ENCODE measurements at regions not wholly inside any gene's neighbourhood (a gene's known extent, or its start where the extent isn't known, plus 50 kb on each side); places are given as distances from the start of the nearest gene placed in this dataset.

GRCh38 chr5:175131432-175131831 lies 312.6 kb downstream of the DRD1 start:
- DNase-seq (ENCODE audit: low spot score), result no peak
- in situ Hi-C loops (cut with HindIII; ENCODE audit: low sequenced_read_pairs), result no loop called here

GRCh38 chr5:175129619-175130018 lies 314.4 kb downstream of the DRD1 start:
- DNase-seq (ENCODE audit: low spot score), result no peak
- in situ Hi-C loops (cut with HindIII; ENCODE audit: low sequenced_read_pairs), result no loop called here

GRCh38 chr5:175129121-175129520 lies 314.9 kb downstream of the DRD1 start:
- DNase-seq (ENCODE audit: low spot score), result no peak
- in situ Hi-C loops (cut with HindIII; ENCODE audit: low sequenced_read_pairs), result no loop called here

GRCh38 chr5:175124821-175125220 lies 319.2 kb downstream of the DRD1 start:
- no peak for DNase-seq (ENCODE audit: low spot score)
- in situ Hi-C loops (cut with HindIII; ENCODE audit: low sequenced_read_pairs), result no loop called here

- in situ Hi-C loops (cut with HindIII; ENCODE audit: low sequenced_read_pairs), result no loop called here
- no peak for DNase-seq (ENCODE audit: low spot score)
These were observed 319.6 kb downstream of the DRD1 start for GRCh38 chr5:175124251-175124813.

GRCh38 chr5:175123542-175123941 lies 320.4 kb downstream of the DRD1 start:
- no peak for DNase-seq (ENCODE audit: low spot score)
- in situ Hi-C loops (cut with HindIII; ENCODE audit: low sequenced_read_pairs), result no loop called here

GRCh38 chr5:175121457-175121856 lies 322.5 kb downstream of the DRD1 start:
- no peak for DNase-seq (ENCODE audit: low spot score)
- in situ Hi-C loops (cut with HindIII; ENCODE audit: low sequenced_read_pairs), result no loop called here

GRCh38 chr5:175120412-175120811 lies 323.6 kb downstream of the DRD1 start:
- no peak for DNase-seq (ENCODE audit: low spot score)
- in situ Hi-C loops (cut with HindIII; ENCODE audit: low sequenced_read_pairs), result no loop called here

- in situ Hi-C loops (cut with HindIII; ENCODE audit: low sequenced_read_pairs), result no loop called here
- DNase-seq (ENCODE audit: low spot score), result no peak
These were observed 325.2 kb downstream of the DRD1 start for GRCh38 chr5:175118700-175119309.

- in situ Hi-C loops (cut with HindIII; ENCODE audit: low sequenced_read_pairs), result no loop called here
- DNase-seq (ENCODE audit: low spot score), result no peak
These were observed 327.4 kb downstream of the DRD1 start for GRCh38 chr5:175116466-175117048.

- in situ Hi-C loops (cut with HindIII; ENCODE audit: low sequenced_read_pairs), result no loop called here
- no peak for DNase-seq (ENCODE audit: low spot score)
These were observed 328.2 kb downstream of the DRD1 start for GRCh38 chr5:175115831-175116230.

GRCh38 chr5:175113947-175114346 lies 330.0 kb downstream of the DRD1 start:
- in situ Hi-C loops (cut with HindIII; ENCODE audit: low sequenced_read_pairs), result no loop called here

GRCh38 chr5:175109058-175109755 lies 334.8 kb downstream of the DRD1 start:
- DNase-seq (ENCODE audit: low spot score), result no peak
- in situ Hi-C loops (cut with HindIII; ENCODE audit: low sequenced_read_pairs), result no loop called here

More at GRCh38 chr5:175113947-175114346, 330.0 kb downstream of the DRD1 start:
- DNase-seq (ENCODE audit: low spot score), result no peak

GRCh38 chr5:175107865-175108264 lies 336.1 kb downstream of the DRD1 start:
- in situ Hi-C loops (cut with HindIII; ENCODE audit: low sequenced_read_pairs), result no loop called here
- no peak for DNase-seq (ENCODE audit: low spot score)

GRCh38 chr5:175107028-175107588 lies 336.9 kb downstream of the DRD1 start:
- no peak for DNase-seq (ENCODE audit: low spot score)
- in situ Hi-C loops (cut with HindIII; ENCODE audit: low sequenced_read_pairs), result no loop called here

- in situ Hi-C loops (cut with HindIII; ENCODE audit: low sequenced_read_pairs), result no loop called here
- no peak for DNase-seq (ENCODE audit: low spot score)
These were observed 339.3 kb downstream of the DRD1 start for GRCh38 chr5:175104677-175105076.

- in situ Hi-C loops (cut with HindIII; ENCODE audit: low sequenced_read_pairs), result no loop called here
- DNase-seq (ENCODE audit: low spot score), result no peak
These were observed 340.2 kb downstream of the DRD1 start for GRCh38 chr5:175103746-175104145.

- in situ Hi-C loops (cut with HindIII; ENCODE audit: low sequenced_read_pairs), result no loop called here
These were observed 341.3 kb downstream of the DRD1 start for GRCh38 chr5:175102717-175103116.

GRCh38 chr5:175098301-175098700 lies 345.7 kb downstream of the DRD1 start:
- in situ Hi-C loops (cut with HindIII; ENCODE audit: low sequenced_read_pairs), result no loop called here
- DNase-seq (ENCODE audit: low spot score), result no peak

More at GRCh38 chr5:175102717-175103116, 341.3 kb downstream of the DRD1 start:
- no peak for DNase-seq (ENCODE audit: low spot score)
